HCT116 (cell line): ENCODE measurements at regions not wholly inside any gene's neighbourhood (a gene's known extent, or its start where the extent isn't known, plus 50 kb on each side); places are given as distances from the start of the nearest gene placed in this dataset.

Experiments used
- ATAC-seq: fragments of 200-7000 bp; cut with Tn5 transposase; 2 replicates; pipeline ENCODE4 v1.9.1; 2020; ENCODE audit warnings: mild to moderate bottlenecking, moderate library complexity
- BruUV-seq: library from RNA; stranded (reverse); fragments of 400-500 nt; replicated peaks from 2 replicates; lab custom pipeline; 2021; lab: Mats Ljungman, UMichigan
- CTCF ChIA-PET: fragments of 300-600 bp; sonication (Branson Sonifier 250); formaldehyde crosslinking; loops from one replicate; lab custom pipeline; 2021; ENCODE audit warnings: antibody characterized with exemption; lab: Charles Lee
- POLR2A ChIA-PET: fragments of 300-600, 350-600 bp; sonication (Branson Sonifier 250); formaldehyde crosslinking; loops from one replicate; lab custom pipeline; 2021; ENCODE audit warnings: antibody characterized with exemption; lab: Charles Lee
- RAD21 ChIA-PET, 2 experiments: fragments of 300-600 bp; sonication (Branson Sonifier 250); formaldehyde crosslinking; loops; one replicate each; lab custom pipeline; 2023; ENCODE audit warnings: low total read pairs in 2 of 2; ENCODE audit not compliant: uncharacterized antibody in 2 of 2, unreplicated experiment in 2 of 2, low non-redundant PET in 1 of 2; lab: Charles Lee
- DNase-seq: peaks from one replicate; pipeline ENCODE4 v3.0.0-alpha.2; 2010; ENCODE audit warnings: low read depth, low spot score
- H2AFZ ChIP-seq: fragments of 200-600 bp; shearing (Covaris generic), sonication (generic); 2 replicates; pipeline ENCODE4 v1.6.1; 2017; ENCODE audit warnings: low read depth, mixed run types, mixed read lengths, antibody characterized with exemption, low read length; ENCODE audit not compliant: poor library complexity, severe bottlenecking
- H3K27ac ChIP-seq: 2 replicates; pipeline ENCODE4 v1.5.1; 2012; ENCODE audit warnings: low read depth, low read length
- H3K27me3 ChIP-seq: fragments of 200-600 bp; sonication (generic); 2 replicates; pipeline ENCODE4 v1.6.1; 2016; ENCODE audit warnings: mixed run types, low read length, mixed read lengths; ENCODE audit not compliant: insufficient read depth
- H3K36me3 ChIP-seq, 2 experiments: fragments of 200-500 bp in 1 of 2; fragments of 200-600 bp in 1 of 2; sonication (Bioruptor generic) in 1 of 2; sonication (generic) in 1 of 2; 2 replicates each; pipeline versions ENCODE4 v1.5.1 to v1.6.1; 2014 to 2016; ENCODE audit warnings: low read length in 2 of 2, inconsistent platforms in 1 of 2, mixed read lengths in 1 of 2, mixed run types in 1 of 2; ENCODE audit not compliant: insufficient read depth in 2 of 2, control insufficient read depth in 1 of 2
- H3K4me1 ChIP-seq, 2 experiments: fragments of 200-600 bp in 1 of 2; sonication (generic) in 1 of 2; 2 replicates each; pipeline versions ENCODE4 v1.5.1 to v1.6.1; 2012 to 2017; ENCODE audit warnings: low read length in 2 of 2, inconsistent platforms in 1 of 2, mild to moderate bottlenecking in 1 of 2, mixed read lengths in 1 of 2, mixed run types in 1 of 2, moderate library complexity in 1 of 2; ENCODE audit not compliant: insufficient read depth in 2 of 2, control insufficient read depth in 1 of 2
- H3K4me2 ChIP-seq: fragments of 200-600 bp; sonication (generic); 2 replicates; pipeline ENCODE4 v1.6.1; 2017; ENCODE audit warnings: mixed run types, low read length, mixed read lengths
- H3K4me3 ChIP-seq, 2 experiments: fragments of 200-600 bp in 1 of 2; sonication (generic) in 1 of 2; replicated peaks in 1 of 2; 2 replicates each; pipeline ENCODE4 v1.5.1; 2011 to 2016; ENCODE audit warnings: low read length in 2 of 2, control low read depth in 1 of 2, low read depth in 1 of 2, mild to moderate bottlenecking in 1 of 2, mixed read lengths in 1 of 2, mixed run types in 1 of 2
- H3K79me2 ChIP-seq: fragments of 200-600 bp; sonication (generic); 2 replicates; pipeline ENCODE4 v1.6.1; 2017; ENCODE audit warnings: mild to moderate bottlenecking, mixed run types, low read length, moderate library complexity, mixed read lengths; ENCODE audit not compliant: insufficient read depth
- H3K9ac ChIP-seq: fragments of 200-600 bp; sonication (generic); 2 replicates; pipeline ENCODE4 v1.6.1; 2016; ENCODE audit warnings: low read length, mixed read lengths
- H3K9me2 ChIP-seq: fragments of 200-600 bp; sonication (generic), shearing (Covaris generic); 2 replicates; pipeline ENCODE4 v1.6.1; 2017; ENCODE audit warnings: mixed run types, mild to moderate bottlenecking, moderate library complexity; ENCODE audit not compliant: insufficient read depth
- H3K9me3 ChIP-seq, 2 experiments: fragments of 200-500 bp in 1 of 2; fragments of 200-600 bp in 1 of 2; sonication (Bioruptor generic) in 1 of 2; sonication (generic) in 1 of 2; 2 replicates each; pipeline ENCODE4 v1.6.1; 2014 to 2017; ENCODE audit warnings: low read length in 2 of 2, mixed read lengths in 2 of 2, inconsistent platforms in 1 of 2, low read depth in 1 of 2, mild to moderate bottlenecking in 1 of 2, mixed run types in 1 of 2, moderate library complexity in 1 of 2; ENCODE audit not compliant: control insufficient read depth in 1 of 2, insufficient read depth in 1 of 2
- H4K20me1 ChIP-seq: fragments of 200-600 bp; sonication (generic), shearing (Covaris generic); 2 replicates; pipeline ENCODE4 v1.6.1; 2017; ENCODE audit warnings: mixed run types, mild to moderate bottlenecking, moderate library complexity; ENCODE audit not compliant: insufficient read depth
- CBX3 ChIP-seq: IDR thresholded peaks from 2 replicates; pipeline ENCODE4 v1.6.1; 2012; ENCODE audit warnings: low read depth
- CEBPB ChIP-seq: IDR thresholded peaks from 2 replicates; pipeline ENCODE4 v1.6.1; 2012; ENCODE audit warnings: low read depth
- EZH2 ChIP-seq: fragments of 200-600 bp; sonication (generic); IDR thresholded peaks from 2 replicates; pipeline ENCODE4 v1.6.1; 2017; ENCODE audit warnings: antibody characterized with exemption, mixed run types
- FOSL1 ChIP-seq: IDR thresholded peaks from 2 replicates; pipeline ENCODE4 v1.6.1; 2012; ENCODE audit warnings: low read depth
- JUND ChIP-seq: IDR thresholded peaks from 2 replicates; pipeline ENCODE4 v1.6.1; 2012
- MAX ChIP-seq: IDR thresholded peaks from 2 replicates; pipeline ENCODE4 v1.6.1; 2012
- POLR2A ChIP-seq: IDR thresholded peaks from 2 replicates; pipeline ENCODE4 v1.7.0; 2011; ENCODE audit warnings: borderline replicate concordance; ENCODE audit not compliant: insufficient read depth, insufficient read length; ENCODE audit errors: extremely low read depth
- POLR2AphosphoS5 ChIP-seq: IDR thresholded peaks from 2 replicates; pipeline ENCODE4 v1.6.1; 2011; ENCODE audit warnings: mild to moderate bottlenecking, low read depth, low read length, moderate library complexity
- SP1 ChIP-seq: IDR thresholded peaks from 2 replicates; pipeline ENCODE4 v1.6.1; 2012; ENCODE audit warnings: low read depth
- SRF ChIP-seq: IDR thresholded peaks from 2 replicates; pipeline ENCODE4 v1.6.1; 2012; ENCODE audit warnings: low read depth
- TCF7L2 ChIP-seq: IDR thresholded peaks from 2 replicates; pipeline ENCODE4 v1.7.0; 2011; ENCODE audit warnings: borderline replicate concordance, inconsistent platforms; ENCODE audit not compliant: insufficient read depth, insufficient read length; ENCODE audit errors: extremely low read depth
- ZNF274 ChIP-seq: fragments of 200-500 bp; sonication (Bioruptor generic); IDR thresholded peaks from 2 replicates; pipeline ENCODE4 v1.6.1; 2014; ENCODE audit warnings: mild to moderate bottlenecking, low read depth, low read length, inconsistent platforms
- intact Hi-C: fragments of 100-400 bp; cut with micrococcal nuclease; formaldehyde crosslinking; loops from 2 replicates; pipeline ENCODE4 v1.10.0; 2022
- TF ChIP-seq, protein P1 (sequence below): IDR thresholded peaks from 2 replicates; pipeline ENCODE4 v1.6.1; 2012
- TF ChIP-seq, protein P2 (sequence below): IDR thresholded peaks from 2 replicates; pipeline ENCODE4 v1.6.1; 2011; ENCODE audit warnings: mild to moderate bottlenecking, low read length, moderate library complexity; ENCODE audit not compliant: insufficient replicate concordance; ENCODE audit errors: extremely low read depth
- TF ChIP-seq, protein P3 (sequence below): IDR thresholded peaks from 2 replicates; pipeline ENCODE4 v1.6.1; 2012; ENCODE audit warnings: low read depth

GRCh38 chr17:71677439-71677838, 443.4 kb upstream of the SOX9 start:
- Histone ChIP-seq H3K27me3 (no peaks in the 10 kb centered on the region), H3K4me2 (no peak overlapping the region), H4K20me1 (no peaks in the 10 kb centered on the region), H2AFZ (no peak overlapping the region), H3K4me3 (no peak overlapping the region), H3K9me2 (no peaks in the 10 kb centered on the region), H3K79me2 (no peaks in the 10 kb centered on the region), H3K9me3 (no peaks in the 10 kb centered on the region), H3K27ac (no peak overlapping the region), H3K4me1 (no peaks in the 10 kb centered on the region), H3K9ac (no peak overlapping the region), H3K36me3 (no peaks in the 10 kb centered on the region)
- no TSS peak for BruUV-seq
- ATAC-seq = no peak
- intact Hi-C loops = no loop called here
- CTCF ChIA-PET = no interaction called here
- no peak for DNase-seq
- RAD21 ChIA-PET = no interaction called here
- POLR2A ChIA-PET = no interaction called here
- TF ChIP-seq MAX = no peak
- TF ChIP-seq EZH2 = no peak
- TF ChIP-seq TCF7L2 = no peak
- TF ChIP-seq JUND = no peak
- no peak for TF ChIP-seq FOSL1
- TF ChIP-seq, protein P1, sequence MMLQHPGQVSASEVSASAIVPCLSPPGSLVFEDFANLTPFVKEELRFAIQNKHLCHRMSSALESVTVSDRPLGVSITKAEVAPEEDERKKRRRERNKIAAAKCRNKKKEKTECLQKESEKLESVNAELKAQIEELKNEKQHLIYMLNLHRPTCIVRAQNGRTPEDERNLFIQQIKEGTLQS = no peak
- TF ChIP-seq POLR2AphosphoS5 = no peak
- no peak for TF ChIP-seq ZNF274
- TF ChIP-seq, protein P2, sequence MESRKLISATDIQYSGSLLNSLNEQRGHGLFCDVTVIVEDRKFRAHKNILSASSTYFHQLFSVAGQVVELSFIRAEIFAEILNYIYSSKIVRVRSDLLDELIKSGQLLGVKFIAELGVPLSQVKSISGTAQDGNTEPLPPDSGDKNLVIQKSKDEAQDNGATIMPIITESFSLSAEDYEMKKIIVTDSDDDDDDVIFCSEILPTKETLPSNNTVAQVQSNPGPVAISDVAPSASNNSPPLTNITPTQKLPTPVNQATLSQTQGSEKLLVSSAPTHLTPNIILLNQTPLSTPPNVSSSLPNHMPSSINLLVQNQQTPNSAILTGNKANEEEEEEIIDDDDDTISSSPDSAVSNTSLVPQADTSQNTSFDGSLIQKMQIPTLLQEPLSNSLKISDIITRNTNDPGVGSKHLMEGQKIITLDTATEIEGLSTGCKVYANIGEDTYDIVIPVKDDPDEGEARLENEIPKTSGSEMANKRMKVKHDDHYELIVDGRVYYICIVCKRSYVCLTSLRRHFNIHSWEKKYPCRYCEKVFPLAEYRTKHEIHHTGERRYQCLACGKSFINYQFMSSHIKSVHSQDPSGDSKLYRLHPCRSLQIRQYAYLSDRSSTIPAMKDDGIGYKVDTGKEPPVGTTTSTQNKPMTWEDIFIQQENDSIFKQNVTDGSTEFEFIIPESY = no peak
- no peak for TF ChIP-seq CBX3
- no peak for TF ChIP-seq POLR2A
- TF ChIP-seq SP1 = no peak
- TF ChIP-seq SRF = no peak
- TF ChIP-seq CEBPB = no peak
- TF ChIP-seq, protein P3, sequence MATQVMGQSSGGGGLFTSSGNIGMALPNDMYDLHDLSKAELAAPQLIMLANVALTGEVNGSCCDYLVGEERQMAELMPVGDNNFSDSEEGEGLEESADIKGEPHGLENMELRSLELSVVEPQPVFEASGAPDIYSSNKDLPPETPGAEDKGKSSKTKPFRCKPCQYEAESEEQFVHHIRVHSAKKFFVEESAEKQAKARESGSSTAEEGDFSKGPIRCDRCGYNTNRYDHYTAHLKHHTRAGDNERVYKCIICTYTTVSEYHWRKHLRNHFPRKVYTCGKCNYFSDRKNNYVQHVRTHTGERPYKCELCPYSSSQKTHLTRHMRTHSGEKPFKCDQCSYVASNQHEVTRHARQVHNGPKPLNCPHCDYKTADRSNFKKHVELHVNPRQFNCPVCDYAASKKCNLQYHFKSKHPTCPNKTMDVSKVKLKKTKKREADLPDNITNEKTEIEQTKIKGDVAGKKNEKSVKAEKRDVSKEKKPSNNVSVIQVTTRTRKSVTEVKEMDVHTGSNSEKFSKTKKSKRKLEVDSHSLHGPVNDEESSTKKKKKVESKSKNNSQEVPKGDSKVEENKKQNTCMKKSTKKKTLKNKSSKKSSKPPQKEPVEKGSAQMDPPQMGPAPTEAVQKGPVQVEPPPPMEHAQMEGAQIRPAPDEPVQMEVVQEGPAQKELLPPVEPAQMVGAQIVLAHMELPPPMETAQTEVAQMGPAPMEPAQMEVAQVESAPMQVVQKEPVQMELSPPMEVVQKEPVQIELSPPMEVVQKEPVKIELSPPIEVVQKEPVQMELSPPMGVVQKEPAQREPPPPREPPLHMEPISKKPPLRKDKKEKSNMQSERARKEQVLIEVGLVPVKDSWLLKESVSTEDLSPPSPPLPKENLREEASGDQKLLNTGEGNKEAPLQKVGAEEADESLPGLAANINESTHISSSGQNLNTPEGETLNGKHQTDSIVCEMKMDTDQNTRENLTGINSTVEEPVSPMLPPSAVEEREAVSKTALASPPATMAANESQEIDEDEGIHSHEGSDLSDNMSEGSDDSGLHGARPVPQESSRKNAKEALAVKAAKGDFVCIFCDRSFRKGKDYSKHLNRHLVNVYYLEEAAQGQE = no peak
